AG04450 (cell line): ENCODE measurements at regions not wholly inside any gene's neighbourhood (a gene's known extent, or its start where the extent isn't known, plus 50 kb on each side); places are given as distances from the start of the nearest gene placed in this dataset.

Experiments
- CTCF ChIA-PET: fragments of 300-600, 350-600 bp; formaldehyde crosslinking; extraction: SDS; loops from one replicate; lab custom pipeline; 2022; ENCODE audit warnings: antibody characterized with exemption, inconsistent platforms; lab: Charles Lee
- POLR2A ChIA-PET: fragments of 350-600 bp; formaldehyde crosslinking; extraction: SDS; loops from one replicate; lab custom pipeline; 2021; ENCODE audit warnings: antibody characterized with exemption, inconsistent platforms; lab: Yijun Ruan, JAX
- DNase-seq: peaks from one replicate; pipeline ENCODE4 v3.0.0-alpha.2; 2011; ENCODE audit warnings: low read depth, low spot score
- H3K27ac ChIP-seq: one replicate; pipeline ENCODE4 v1.5.1; 2012; ENCODE audit warnings: low read depth, low read length, control low read depth
- H3K27me3 ChIP-seq: one replicate; pipeline ENCODE4 v1.6.0; 2012; ENCODE audit warnings: low read length; ENCODE audit not compliant: control insufficient read depth, insufficient read depth
- H3K4me3 ChIP-seq: 2 replicates; pipeline ENCODE4 v1.5.1; 2011; ENCODE audit warnings: mild to moderate bottlenecking, low read depth, low read length, control low read depth
- H3K9me3 ChIP-seq: 2 replicates; pipeline ENCODE4 v1.5.1; 2012; ENCODE audit warnings: low read length; ENCODE audit not compliant: control insufficient read depth, insufficient read depth
- CTCF ChIP-seq: IDR thresholded peaks from 2 replicates; pipeline ENCODE4 v1.5.1; 2011; ENCODE audit warnings: low read depth, low read length, control low read depth, inconsistent platforms

DNA sequence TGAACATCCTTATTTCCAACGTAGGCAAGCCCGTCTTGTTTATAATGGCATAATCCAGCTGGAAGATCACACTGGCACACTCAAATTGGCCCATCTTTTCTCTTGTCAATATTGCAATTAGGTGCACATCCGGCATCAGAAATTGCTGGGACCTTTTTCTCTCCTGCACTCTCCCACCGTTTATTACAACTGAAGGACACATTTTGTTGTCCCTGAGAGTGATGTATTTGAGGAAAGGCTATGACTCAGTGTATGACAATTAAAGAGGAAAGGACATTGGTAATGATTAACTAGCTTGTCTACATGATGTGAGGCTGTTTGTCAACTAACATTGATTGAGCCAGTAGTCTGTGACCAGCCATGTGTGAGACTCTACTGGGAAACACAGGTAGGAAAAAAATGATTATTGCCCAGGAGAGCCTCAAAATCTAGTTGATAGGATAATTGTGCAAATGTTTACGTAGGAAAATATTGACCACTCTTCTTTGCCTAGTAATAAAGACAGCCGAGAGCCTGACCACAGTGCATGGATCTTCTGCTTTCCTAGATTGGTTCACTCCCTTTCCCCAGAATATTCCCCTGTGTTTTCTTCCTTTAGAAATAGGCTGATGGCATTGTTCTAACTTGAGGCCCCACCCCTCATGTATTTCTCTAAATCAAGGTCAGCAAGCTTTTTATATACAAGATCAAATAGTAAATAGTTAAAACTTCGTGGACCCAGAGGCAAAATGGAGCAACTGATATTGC lies 230.0 kb upstream of the BTBD3 start:
- ChIA-PET POLR2A (no interaction called here), CTCF (no interaction called here)
- TF ChIP-seq CTCF: no peak
- no peak overlapping the region for H3K27ac ChIP-seq
- DNase-seq: no peak
- peaks cover 6% of the 10 kb centered on the region for H3K27me3 ChIP-seq
- H3K9me3 ChIP-seq: no peaks in the 10 kb centered on the region
- H3K4me3 ChIP-seq: no peak overlapping the region

DNA sequence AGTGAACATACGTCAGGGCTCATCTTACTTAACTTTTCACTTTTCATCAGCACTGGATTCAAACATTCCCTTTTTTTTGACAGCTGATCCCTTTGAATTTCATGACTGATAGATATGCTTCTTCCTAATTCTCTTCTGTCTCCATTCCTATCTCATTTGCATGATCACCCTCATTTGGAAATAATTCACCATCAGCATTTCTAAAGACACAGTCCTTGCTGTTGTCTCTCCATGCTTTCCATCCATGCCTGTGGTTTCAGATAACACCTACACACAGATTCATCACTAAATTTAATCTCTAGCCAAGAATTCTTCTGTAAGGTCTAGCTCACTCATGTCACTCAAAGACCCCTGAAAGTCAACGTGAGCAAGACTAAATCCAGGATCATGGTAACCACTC lies 228.4 kb upstream of the BTBD3 start:
- ChIA-PET CTCF (no interaction called here), POLR2A (no interaction called here)
- no peak for TF ChIP-seq CTCF
- no peak overlapping the region for H3K4me3 ChIP-seq
- peaks cover 6% of the 10 kb centered on the region for H3K27me3 ChIP-seq
- no peak for DNase-seq
- H3K27ac ChIP-seq: no peak overlapping the region
- no peaks in the 10 kb centered on the region for H3K9me3 ChIP-seq

DNA sequence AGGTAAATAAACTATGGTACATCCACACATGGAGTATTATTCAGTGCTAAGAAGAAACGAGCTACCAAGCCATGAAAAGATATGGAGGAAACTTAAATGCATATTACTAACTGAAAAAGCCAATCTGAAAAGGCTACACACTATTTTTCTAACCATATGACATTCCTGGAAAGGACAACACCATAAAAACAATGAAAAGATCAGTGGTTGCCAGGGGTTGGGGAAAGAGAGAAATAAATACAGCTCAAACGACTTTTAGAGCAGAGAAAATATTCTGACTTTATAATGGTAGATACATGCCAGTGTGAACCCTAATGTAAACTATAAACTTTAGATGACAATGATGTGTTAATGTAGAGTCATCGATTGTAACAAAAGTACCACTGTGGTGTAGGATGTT lies 225.9 kb upstream of the BTBD3 start:
- TF ChIP-seq CTCF: no peak
- ChIA-PET CTCF (interaction anchor here (1.1 to 1.6 kb wide), 2 partner anchors 14 to 321 kb away, joined by 3 to 8 read pairs; no protein-coding TSS in a partner anchor), POLR2A (no interaction called here)
- DNase-seq: no peak
- Histone ChIP-seq H3K27ac (no peak overlapping the region), H3K4me3 (no peak overlapping the region), H3K27me3 (peaks cover 8% of the 10 kb centered on the region), H3K9me3 (no peaks in the 10 kb centered on the region)

DNA sequence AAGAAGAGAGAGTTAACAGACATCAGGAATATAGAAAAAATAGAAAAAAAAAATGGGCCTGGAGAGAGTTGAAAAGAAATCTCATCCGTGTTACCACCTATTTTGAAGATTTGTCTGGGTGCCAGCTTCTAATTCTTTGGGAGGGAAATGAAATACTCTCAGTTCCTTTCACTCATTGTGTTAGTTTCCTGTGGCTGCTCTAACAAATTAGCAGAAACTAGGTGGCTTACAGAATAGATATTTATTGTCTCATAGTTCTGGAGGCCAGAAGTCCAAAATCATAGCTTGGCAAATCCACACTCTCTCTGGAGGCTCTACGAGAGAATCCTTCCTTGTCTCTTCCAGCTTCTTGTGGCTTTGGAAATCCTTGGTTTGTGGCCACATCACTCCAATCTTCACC lies 225.1 kb upstream of the BTBD3 start:
- no peak for DNase-seq
- CTCF ChIA-PET: interaction anchor here (1.6 kb wide), 1 partner anchor 15 kb away, joined by 8 read pairs; no protein-coding TSS in a partner anchor
- H3K9me3 ChIP-seq: no peaks in the 10 kb centered on the region
- POLR2A ChIA-PET: no interaction called here
- peaks cover 3% of the 10 kb centered on the region for H3K27me3 ChIP-seq
- H3K4me3 ChIP-seq: no peak overlapping the region
- no peak for TF ChIP-seq CTCF
- H3K27ac ChIP-seq: no peak overlapping the region

- Histone ChIP-seq H3K9me3 (no peaks in the 10 kb centered on the region), H3K4me3 (no peak overlapping the region), H3K27me3 (peaks cover 2% of the 10 kb centered on the region), H3K27ac (no peak overlapping the region)
- CTCF ChIA-PET: interaction anchor here (0.5 kb wide), 1 partner anchor 150 kb away, joined by 3 read pairs; no protein-coding TSS in a partner anchor
- no peak for TF ChIP-seq CTCF
- no peak for DNase-seq
- POLR2A ChIA-PET: no interaction called here
These were observed 223.2 kb upstream of the BTBD3 start for GRCh38 chr20:11694467-11694866.
